ENCODE measurements at regions not wholly inside any gene's neighbourhood (a gene's known extent, or its start where the extent isn't known, plus 50 kb on each side); places are given as distances from the start of the nearest gene placed in this dataset.

GRCh38 chr4:53651156-53651735, 60.0 kb upstream of the LNX1 start:
- Histone ChIP-seq H3K36me3 (ENCODE audit: control insufficient read depth in 2 of 2, insufficient read depth in 1 of 2, low read length in 2 of 2) (no peaks in the 10 kb centered on the region), H3K4me3 (ENCODE audit: low read depth, low read length) (no peak overlapping the region), H3K9me3 (ENCODE audit: control insufficient read depth, insufficient read depth, low read depth, low read length) (no peaks in the 10 kb centered on the region), H3K4me1 (ENCODE audit: control insufficient read depth, insufficient read depth, low read length) (no peaks in the 10 kb centered on the region), H3K27ac (ENCODE audit: extremely low read depth, low read depth, low read length) (no peak overlapping the region)
- ChIA-PET POLR2A (no interaction called here), CTCF (no interaction called here)
- TF ChIP-seq ZNF157 (tag by site-specific recombination; IDR thresholded peaks at IDR 0.05) (no peak), MYNN (tag by site-specific recombination; IDR thresholded peaks at IDR 0.05; ENCODE audit: borderline replicate concordance) (no peak), ZNF274 (IDR thresholded peaks at IDR 0.05; ENCODE audit: low read length) (no peak), ZNF274 (tag by site-specific recombination; IDR thresholded peaks at IDR 0.05; ENCODE audit: borderline replicate concordance) (no peak), ZBTB7A (tag by site-specific recombination; IDR thresholded peaks at IDR 0.05; ENCODE audit: low read depth) (no peak), ZNF548 (tag by site-specific recombination; IDR thresholded peaks at IDR 0.05) (no peak), ZBTB1 (tag by site-specific recombination; IDR thresholded peaks at IDR 0.05) (no peak), YY1 (tag by site-specific recombination; IDR thresholded peaks at IDR 0.05) (no peak), ZNF155 (tag by site-specific recombination; IDR thresholded peaks at IDR 0.05) (no peak), KLF8 (tag by site-specific recombination; IDR thresholded peaks at IDR 0.05) (no peak), ZFP37 (tag by site-specific recombination; IDR thresholded peaks at IDR 0.05) (no peak), ZNF324 (tag by site-specific recombination; IDR thresholded peaks at IDR 0.05) (no peak), MEIS1 (CRISPR knock-in tag; IDR thresholded peaks at IDR 0.05; ENCODE audit: borderline replicate concordance) (no peak), ZNF175 (tag by site-specific recombination; IDR thresholded peaks at IDR 0.05) (no peak)

GRCh38 chr4:53649357-53649756, 58.1 kb upstream of the LNX1 start:
- Histone ChIP-seq H3K9me3 (ENCODE audit: control insufficient read depth, insufficient read depth, low read depth, low read length) (no peaks in the 10 kb centered on the region), H3K36me3 (ENCODE audit: control insufficient read depth in 2 of 2, insufficient read depth in 1 of 2, low read length in 2 of 2) (no peaks in the 10 kb centered on the region), H3K4me1 (ENCODE audit: control insufficient read depth, insufficient read depth, low read length) (no peaks in the 10 kb centered on the region), H3K4me3 (ENCODE audit: low read depth, low read length) (no peak overlapping the region), H3K27ac (ENCODE audit: extremely low read depth, low read depth, low read length) (no peak overlapping the region)
- ChIA-PET CTCF (interaction anchor here (0.5 to 0.6 kb wide), 2 partner anchors 813 to 943 kb away, joined by 3 read pairs; no protein-coding TSS in a partner anchor), POLR2A (no interaction called here)
- peak; percentile 40; the same call in 1 of the 2 replicates for TF ChIP-seq REST (tag by site-specific recombination; IDR thresholded peaks at IDR 0.05)
- TF ChIP-seq BCL6B (tag by site-specific recombination; IDR thresholded peaks at IDR 0.05): no peak

GRCh38 chr4:53647547-53647946, 56.3 kb upstream of the LNX1 start:
- Histone ChIP-seq H3K36me3 (ENCODE audit: control insufficient read depth in 2 of 2, insufficient read depth in 1 of 2, low read length in 2 of 2) (no peaks in the 10 kb centered on the region), H3K27ac (ENCODE audit: extremely low read depth, low read depth, low read length) (no peak overlapping the region), H3K4me1 (ENCODE audit: control insufficient read depth, insufficient read depth, low read length) (no peaks in the 10 kb centered on the region), H3K4me3 (ENCODE audit: low read depth, low read length) (no peak overlapping the region), H3K9me3 (ENCODE audit: control insufficient read depth, insufficient read depth, low read depth, low read length) (no peaks in the 10 kb centered on the region)
- ChIA-PET POLR2A (no interaction called here), CTCF (no interaction called here)
- TF ChIP-seq ZBTB44 (tag by site-specific recombination; IDR thresholded peaks at IDR 0.05): no peak
- TF ChIP-seq ZBTB6 (tag by site-specific recombination; IDR thresholded peaks at IDR 0.05): no peak
- no peak for TF ChIP-seq SP2 (tag by site-specific recombination; IDR thresholded peaks at IDR 0.05)
- no peak for TF ChIP-seq KLF8 (tag by site-specific recombination; IDR thresholded peaks at IDR 0.05)
- TF ChIP-seq ZNF514 (tag by site-specific recombination; IDR thresholded peaks at IDR 0.05): no peak
- no peak for TF ChIP-seq ZNF621 (tag by site-specific recombination; IDR thresholded peaks at IDR 0.05)
- TF ChIP-seq ZSCAN23 (tag by site-specific recombination; IDR thresholded peaks at IDR 0.05): no peak
- TF ChIP-seq ZNF112 (tag by site-specific recombination; IDR thresholded peaks at IDR 0.05): no peak
- no peak for TF ChIP-seq SP7 (tag by site-specific recombination; IDR thresholded peaks at IDR 0.05)
- TF ChIP-seq AEBP2 (tag by site-specific recombination; IDR thresholded peaks at IDR 0.05; ENCODE audit: borderline replicate concordance): no peak
